ENCODE measurements at regions not wholly inside any gene's neighbourhood (a gene's known extent, or its start where the extent isn't known, plus 50 kb on each side); places are given as distances from the start of the nearest gene placed in this dataset.

- TF ChIP-seq NBN (IDR thresholded peaks at IDR 0.05) = no peak
- TF ChIP-seq RELA (IDR thresholded peaks at IDR 0.05; ENCODE audit: borderline replicate concordance, partially characterized antibody) = no peak
- no peak for TF ChIP-seq RB1 (IDR thresholded peaks at IDR 0.05; ENCODE audit: borderline replicate concordance)
- TF ChIP-seq ZBTB11 (CRISPR knock-in tag; IDR thresholded peaks at IDR 0.05) = no peak
- TF ChIP-seq CREB1 (IDR thresholded peaks at IDR 0.05; ENCODE audit: low read depth) = no peak
- no peak for TF ChIP-seq SPI1 (IDR thresholded peaks at IDR 0.05; ENCODE audit: borderline replicate concordance, insufficient read depth, low read depth, low read length)
- no peak for TF ChIP-seq TCF12 (IDR thresholded peaks at IDR 0.05; ENCODE audit: low read depth, low read length)
These were observed 130.1 kb downstream of the SLITRK1 start (continued) for GRCh38 chr13:83752141-83752540.

DNA sequence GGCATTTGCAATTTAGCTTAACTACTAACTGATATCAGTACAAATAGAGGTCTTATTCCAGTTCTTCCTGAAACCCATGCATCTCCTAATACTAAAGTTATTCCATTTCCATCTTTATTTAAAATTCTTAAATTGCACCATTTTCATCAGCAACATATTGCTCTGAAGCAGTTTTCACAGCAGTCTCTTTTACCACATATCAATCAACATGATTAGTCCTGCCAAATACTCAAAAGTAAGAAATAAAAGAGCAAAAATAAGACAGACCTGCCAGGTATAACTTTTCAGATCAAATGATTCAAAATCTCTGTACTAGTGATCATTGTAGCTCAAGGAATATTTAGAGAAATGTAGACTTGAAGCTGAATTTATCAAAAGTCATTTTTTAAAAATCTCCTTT is 141.7 kb downstream of the SLITRK1 start:
- BruUV-seq (replicated peaks) = no TSS peak
- Histone ChIP-seq H3K4me3 (no peak overlapping the region), H3K27ac (ENCODE audit: control insufficient read depth, insufficient read depth) (no peak overlapping the region), H3K36me3 (ENCODE audit: control insufficient read depth in 2 of 2, insufficient read depth in 2 of 2, low read length in 1 of 2) (no peaks in the 10 kb centered on the region), H3K27me3 (replicated peaks in 1 of 2; ENCODE audit: control insufficient read depth in 2 of 2, insufficient read depth in 2 of 2, low read length in 1 of 2) (no peaks in the 10 kb centered on the region), H3K4me2 (ENCODE audit: control insufficient read depth, insufficient read depth) (no peak overlapping the region), H3K4me1 (ENCODE audit: control insufficient read depth, insufficient read depth, low read length) (no peaks in the 10 kb centered on the region), H3K9me3 (replicated peaks; ENCODE audit: control insufficient read depth, insufficient read depth, low read length) (no peaks in the 10 kb centered on the region), H3K9ac (ENCODE audit: control insufficient read depth, insufficient read depth, low read length) (no peak overlapping the region), H3K79me2 (ENCODE audit: control insufficient read depth, insufficient read depth, low read length) (no peaks in the 10 kb centered on the region), H4K20me1 (ENCODE audit: control insufficient read depth, insufficient read depth) (no peaks in the 10 kb centered on the region), H2AFZ (ENCODE audit: control insufficient read depth, low read depth, low read length) (no peak overlapping the region)
- in situ Hi-C loops (cut with MboI) (no loop called here), intact Hi-C loops (cut with micrococcal nuclease; ENCODE audit: unreplicated experiment) (no loop called here)
- SMC1A ChIA-PET (ENCODE audit: uncharacterized antibody, unreplicated experiment) = interaction anchor here (1.2 kb wide), 1 partner anchor 12 kb away, joined by 4 read pairs; no protein-coding TSS in a partner anchor
- CTCF ChIA-PET = no interaction called here
- TF ChIP-seq POU2F2 (IDR thresholded peaks at IDR 0.05; ENCODE audit: borderline replicate concordance, low read depth, low read length) (no peak), ZBTB40 (IDR thresholded peaks at IDR 0.05; ENCODE audit: borderline replicate concordance) (no peak), RUNX3 (IDR thresholded peaks at IDR 0.05; ENCODE audit: low read length) (no peak), KAT2A (conservative IDR thresholded peaks at IDR 0.05; ENCODE audit: control insufficient read depth, low read depth, low read length) (no peak)
- RAD21 ChIA-PET (ENCODE audit: unreplicated experiment) = no interaction called here
- POLR2A ChIA-PET = no interaction called here
- DNase-seq (ENCODE audit: low read depth, low spot score) (no peak), FAIRE-seq (no peak), ATAC-seq (no peak)

All from GM12878 (cell line).